Activated T-cell treated with anti-CD3 and anti-CD28 coated beads, Interleukin-2, amount 50 U/mL, for 48 hours (primary cell): ENCODE measurements at regions not wholly inside any gene's neighbourhood (a gene's known extent, or its start where the extent isn't known, plus 50 kb on each side); places are given as distances from the start of the nearest gene placed in this dataset.
"Not testable (repeated sequence)": the region's sequence is repeated elsewhere in the genome, so short reads cannot be mapped to it uniquely, and the experiment has no call there.

Experiments used
- DNase-seq, 2 experiments: peaks; one replicate each; pipeline ENCODE4 v3.0.0-alpha.2; 2020

GRCh38 chr1:192418552-192419285 lies 101.9 kb downstream of the RGS21 start:
- DNase-seq: no peak

- no peak for DNase-seq
These were observed 113.9 kb downstream of the RGS21 start for GRCh38 chr1:192430644-192431043.

- DNase-seq: no peak
These were observed 118.9 kb downstream of the RGS21 start for GRCh38 chr1:192435704-192436103.

DNA sequence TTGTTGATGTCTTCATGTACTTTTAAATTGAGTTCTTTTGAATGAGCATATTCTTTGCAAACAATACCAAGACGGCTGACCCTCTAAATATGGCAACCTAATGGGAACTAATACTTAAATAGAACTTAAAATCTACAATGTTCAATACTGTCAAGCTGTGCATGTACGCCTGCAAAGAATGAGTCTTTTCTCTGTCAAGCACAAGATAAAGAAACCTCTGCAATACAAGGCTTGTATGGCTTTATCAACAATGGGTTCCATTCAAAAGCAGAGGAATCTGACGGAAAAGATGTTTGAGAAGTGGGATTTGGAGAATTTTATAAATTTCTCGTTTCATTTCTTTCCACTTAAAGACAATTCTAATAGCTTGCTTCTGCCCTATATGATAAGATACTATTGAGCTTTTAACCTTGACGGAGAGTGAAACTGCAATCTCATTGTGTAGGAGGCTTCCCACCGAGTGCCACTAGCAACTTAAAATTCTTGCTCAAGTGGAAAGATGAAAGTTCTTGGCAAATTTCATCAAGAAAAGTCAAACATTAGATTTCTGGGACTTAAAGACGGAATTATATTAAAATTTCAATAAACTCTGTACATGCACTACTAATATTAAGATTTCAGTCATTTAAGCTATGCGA lies 119.8 kb downstream of the RGS21 start:
- no peak for DNase-seq

DNA sequence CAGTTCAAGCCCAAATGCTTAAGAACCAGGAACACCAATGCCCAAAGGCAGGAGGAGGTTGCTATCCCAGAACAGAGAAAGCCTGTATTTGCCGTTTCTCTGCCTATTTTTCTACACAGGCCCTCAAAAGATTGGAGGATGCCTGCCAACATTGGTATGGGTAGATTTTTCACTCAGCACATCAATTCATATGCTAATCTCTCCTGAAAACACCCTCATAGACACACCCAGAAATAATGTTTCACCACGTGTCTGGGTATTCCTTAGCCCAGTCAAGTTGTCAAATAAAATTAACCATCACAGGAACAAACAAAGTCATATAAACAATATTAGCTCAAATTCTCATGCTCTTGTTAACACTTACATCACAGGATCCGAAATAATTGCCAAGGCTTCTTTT lies 121.9 kb downstream of the RGS21 start:
- no peak for DNase-seq

- no peak for DNase-seq
These were observed 122.7 kb downstream of the RGS21 start for GRCh38 chr1:192439373-192440025.

DNA sequence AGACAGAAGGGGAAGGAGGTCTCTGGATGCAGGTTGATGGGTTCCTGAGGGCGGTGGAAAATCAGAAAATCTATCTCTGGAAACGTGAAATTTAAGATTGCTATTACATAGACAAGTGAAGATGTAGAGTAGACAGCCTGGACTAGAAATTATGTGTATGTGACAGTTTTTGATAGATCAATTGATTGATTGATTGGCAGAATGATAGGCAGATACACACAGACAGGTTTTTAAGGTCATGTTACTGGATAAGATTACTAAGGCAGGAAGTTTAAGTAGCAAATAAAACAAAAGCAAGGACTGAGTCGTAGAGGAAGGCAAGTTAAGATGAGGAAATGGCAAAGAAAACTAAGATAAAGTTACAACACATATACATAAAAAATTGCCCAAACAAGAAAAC lies 124.7 kb downstream of the RGS21 start:
- no peak for DNase-seq

- DNase-seq: no peak
These were observed 125.9 kb downstream of the RGS21 start for GRCh38 chr1:192442736-192443135.

- DNase-seq: no peak
These were observed 126.8 kb downstream of the RGS21 start for GRCh38 chr1:192443616-192444015.

DNA sequence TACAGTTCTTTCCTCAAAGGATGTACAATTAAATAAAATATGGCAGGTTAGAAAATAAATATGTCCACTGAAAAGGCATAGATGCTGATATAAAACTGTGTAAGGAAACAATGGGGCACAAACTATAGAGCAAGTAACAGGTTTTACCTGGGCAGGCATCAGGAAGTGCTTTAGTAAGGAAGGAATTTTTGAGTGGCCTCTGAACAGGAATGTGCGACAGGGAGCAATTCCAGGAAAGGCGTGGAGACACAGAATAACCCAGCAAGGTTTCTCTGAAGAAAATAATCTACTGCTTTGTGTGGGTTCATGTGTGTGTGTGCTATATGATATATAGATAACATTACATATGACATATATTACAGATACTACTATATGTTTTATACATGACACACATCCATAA lies 128.4 kb downstream of the RGS21 start:
- DNase-seq: no peak

DNA sequence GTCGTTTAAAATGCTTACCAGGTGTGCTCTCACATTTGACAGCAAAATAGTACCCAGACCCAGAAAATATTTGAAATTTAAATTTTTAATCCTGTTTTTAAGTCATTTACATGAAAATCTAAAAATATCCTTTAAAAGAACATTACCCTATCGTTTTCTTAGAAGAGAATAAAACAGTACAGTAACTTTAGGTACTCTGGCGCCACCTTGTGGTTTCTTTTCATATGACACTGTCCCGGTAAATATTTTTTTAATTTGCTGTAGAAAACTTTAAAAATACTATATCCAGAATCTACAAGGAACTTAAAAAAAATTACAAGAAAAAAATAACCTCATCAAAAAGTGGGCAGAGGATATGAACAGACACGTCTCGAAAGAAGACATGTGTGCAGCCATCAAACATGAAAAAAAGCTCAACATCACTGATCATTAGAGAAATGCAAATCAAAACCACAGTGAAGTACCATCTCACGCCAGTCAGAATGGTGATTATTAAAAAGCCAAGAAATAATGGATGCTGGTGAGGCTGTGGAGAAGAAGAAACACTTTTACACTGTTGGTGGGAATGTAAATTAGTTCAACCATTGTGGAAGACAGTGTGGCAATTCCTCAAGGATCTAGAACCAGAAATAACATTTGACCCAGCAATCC lies 129.2 kb downstream of the RGS21 start:
- DNase-seq: peak; percentile 42 to 48

DNA sequence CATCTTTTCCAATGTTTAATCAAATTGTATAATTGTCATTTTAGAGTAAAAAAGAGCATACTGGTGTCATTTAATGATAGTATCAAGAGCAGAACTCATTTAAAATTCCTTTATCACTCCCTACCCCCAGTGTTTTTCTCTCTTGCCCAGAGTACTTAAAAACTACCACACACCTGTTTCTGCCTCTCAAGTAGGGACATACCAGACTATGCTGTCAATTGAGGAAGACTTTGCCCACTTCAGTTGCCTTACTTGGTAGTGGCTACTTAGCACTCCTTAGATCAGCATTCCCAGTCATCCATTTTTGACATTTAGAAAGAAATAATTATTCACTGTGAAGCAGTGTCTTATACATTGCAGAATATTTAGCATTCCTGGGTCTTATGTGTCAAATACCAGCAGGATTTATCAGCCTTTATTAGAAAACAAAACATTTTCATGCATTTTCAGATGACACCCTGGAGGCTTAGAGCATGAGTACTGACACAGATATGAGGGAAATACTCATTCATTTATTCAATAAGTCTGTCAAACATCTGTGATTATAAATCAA lies 127.5 kb upstream of the RGS1 start:
- DNase-seq: no peak

GRCh38 chr1:192453360-192453992 lies 122.1 kb upstream of the RGS1 start:
- DNase-seq: no peak

GRCh38 chr1:192459467-192459866 lies 116.1 kb upstream of the RGS1 start:
- DNase-seq: no peak

DNA sequence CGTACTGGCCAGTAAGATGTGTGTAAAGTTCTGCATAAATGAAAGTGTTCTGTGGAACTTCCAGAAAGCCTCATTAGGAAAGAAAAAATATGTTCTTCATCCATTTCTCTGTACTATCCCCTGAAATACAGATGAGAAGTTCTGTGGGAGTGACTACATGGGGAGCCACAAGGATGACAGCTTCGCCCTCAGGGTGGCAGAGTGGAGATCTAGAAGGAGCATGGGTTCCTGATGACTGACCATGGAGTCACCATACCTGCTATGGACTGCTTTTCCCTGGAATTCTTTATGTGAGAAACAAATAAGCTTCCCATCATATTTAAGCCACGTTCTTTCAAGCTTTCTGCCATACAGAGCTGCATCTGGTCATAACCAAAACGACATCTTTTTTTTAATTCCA lies 113.9 kb upstream of the RGS1 start:
- no peak for DNase-seq

- no peak for DNase-seq
These were observed 113.0 kb upstream of the RGS1 start for GRCh38 chr1:192462616-192463015.

DNA sequence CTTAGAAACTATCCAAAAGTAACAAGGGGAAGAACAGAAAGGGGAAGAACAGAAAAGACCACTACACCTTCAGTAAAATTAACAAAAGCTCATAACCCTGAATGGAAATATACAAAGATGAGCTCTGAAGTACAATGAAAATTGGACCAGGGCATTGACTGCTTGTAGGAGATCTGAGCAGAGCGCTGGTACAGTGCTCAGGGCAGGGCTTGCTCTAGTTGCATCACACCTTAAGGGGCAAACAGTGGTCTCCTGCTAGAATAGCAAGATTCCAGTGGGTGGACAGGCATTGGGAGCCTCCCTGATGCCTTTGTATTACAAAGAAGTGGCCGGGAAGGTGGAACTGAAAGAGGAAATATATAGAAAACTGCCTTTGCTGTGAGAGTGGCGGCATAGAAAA lies 111.9 kb upstream of the RGS1 start:
- no peak for DNase-seq

DNA sequence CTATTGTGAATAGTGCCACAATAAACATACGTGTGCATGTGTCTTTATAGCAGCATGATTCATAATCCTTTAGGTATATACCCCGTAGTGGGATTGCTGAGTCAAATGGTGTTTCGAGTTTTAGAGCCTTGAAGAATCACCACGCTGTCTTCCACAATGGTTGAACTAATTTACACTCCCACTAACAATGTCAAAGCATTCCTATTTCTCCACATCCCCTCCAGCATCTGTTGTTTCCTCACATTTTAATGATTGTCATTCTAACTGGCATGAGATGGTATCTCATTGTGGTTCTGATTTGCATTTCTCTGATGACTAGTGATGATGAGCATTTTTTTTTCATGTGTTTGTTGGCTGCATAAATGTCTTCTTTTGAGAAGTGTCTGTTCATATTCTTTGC lies 110.4 kb upstream of the RGS1 start:
- DNase-seq: not testable (repeated sequence)

GRCh38 chr1:192474080-192474683 lies 101.4 kb upstream of the RGS1 start:
- no peak for DNase-seq

DNA sequence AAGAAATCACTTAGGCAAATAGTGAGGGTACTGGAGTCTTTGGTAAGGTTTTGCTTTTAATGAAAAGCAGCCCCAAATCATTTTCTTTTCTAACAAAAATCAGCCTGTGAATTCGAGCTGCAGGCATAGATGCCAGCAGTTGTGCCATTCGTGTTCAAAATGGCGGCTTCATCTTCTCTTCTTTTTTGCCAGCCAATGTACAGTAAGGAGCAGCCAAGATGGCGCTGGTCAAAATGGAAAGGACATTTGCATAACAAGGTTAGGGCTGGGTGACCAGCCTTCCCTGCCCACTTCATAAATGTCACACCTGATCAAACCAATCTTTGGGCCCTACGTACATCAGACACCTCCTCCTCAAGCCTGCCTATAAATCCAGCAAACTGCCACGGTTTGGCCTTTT lies 100.2 kb upstream of the RGS1 start:
- no peak for DNase-seq

- DNase-seq: no peak
These were observed 99.6 kb upstream of the RGS1 start for GRCh38 chr1:192475970-192476369.

GRCh38 chr1:192476802-192477298 lies 98.7 kb upstream of the RGS1 start:
- no peak for DNase-seq
